C4-2B (cell line): ENCODE measurements at regions not wholly inside any gene's neighbourhood (a gene's known extent, or its start where the extent isn't known, plus 50 kb on each side); places are given as distances from the start of the nearest gene placed in this dataset.

Experiments used
- CTCF ChIP-seq: fragments of 450-650 bp; conservative IDR thresholded peaks from 2 replicates; pipeline ENCODE4 v1.5.1; 2017; ENCODE audit warnings: mild to moderate bottlenecking
- ZFX ChIP-seq: fragments of 450-650 bp; IDR thresholded peaks from 2 replicates; pipeline ENCODE4 v1.6.1; 2017

- no peak for TF ChIP-seq CTCF
- TF ChIP-seq ZFX = no peak
These were observed 363.5 kb upstream of the TNP1 start for GRCh38 chr2:217223222-217223930.
